ENCODE measurements at regions not wholly inside any gene's neighbourhood (a gene's known extent, or its start where the extent isn't known, plus 50 kb on each side); places are given as distances from the start of the nearest gene placed in this dataset.

DNA sequence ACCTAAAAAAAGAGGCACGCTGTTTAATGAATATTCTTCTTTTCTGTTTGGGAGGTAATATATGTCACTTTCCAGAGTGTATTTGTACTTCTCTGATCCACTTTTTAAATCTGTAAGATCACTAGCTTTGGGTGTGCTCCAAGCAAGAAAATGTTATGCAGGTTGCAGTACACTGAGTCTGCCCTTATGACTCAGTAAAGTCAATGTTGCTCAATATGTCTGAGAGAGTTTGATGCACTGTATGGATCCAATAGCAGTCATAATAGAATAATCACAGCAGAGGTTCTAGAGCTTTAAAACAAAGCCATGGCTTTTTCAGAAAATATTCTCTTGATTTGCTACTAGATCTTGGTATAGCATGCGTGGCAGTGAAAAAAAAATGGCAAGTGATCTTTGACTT is 525.3 kb upstream of the HTR1E start:
- TF ChIP-seq, protein P1, sequence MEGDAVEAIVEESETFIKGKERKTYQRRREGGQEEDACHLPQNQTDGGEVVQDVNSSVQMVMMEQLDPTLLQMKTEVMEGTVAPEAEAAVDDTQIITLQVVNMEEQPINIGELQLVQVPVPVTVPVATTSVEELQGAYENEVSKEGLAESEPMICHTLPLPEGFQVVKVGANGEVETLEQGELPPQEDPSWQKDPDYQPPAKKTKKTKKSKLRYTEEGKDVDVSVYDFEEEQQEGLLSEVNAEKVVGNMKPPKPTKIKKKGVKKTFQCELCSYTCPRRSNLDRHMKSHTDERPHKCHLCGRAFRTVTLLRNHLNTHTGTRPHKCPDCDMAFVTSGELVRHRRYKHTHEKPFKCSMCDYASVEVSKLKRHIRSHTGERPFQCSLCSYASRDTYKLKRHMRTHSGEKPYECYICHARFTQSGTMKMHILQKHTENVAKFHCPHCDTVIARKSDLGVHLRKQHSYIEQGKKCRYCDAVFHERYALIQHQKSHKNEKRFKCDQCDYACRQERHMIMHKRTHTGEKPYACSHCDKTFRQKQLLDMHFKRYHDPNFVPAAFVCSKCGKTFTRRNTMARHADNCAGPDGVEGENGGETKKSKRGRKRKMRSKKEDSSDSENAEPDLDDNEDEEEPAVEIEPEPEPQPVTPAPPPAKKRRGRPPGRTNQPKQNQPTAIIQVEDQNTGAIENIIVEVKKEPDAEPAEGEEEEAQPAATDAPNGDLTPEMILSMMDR (IDR thresholded peaks at IDR 0.05): no peak
- no peak for TF ChIP-seq POLR2A (IDR thresholded peaks at IDR 0.05)

Data from right lobe of liver (tissue), 4 donors.